Mesenchymal stem cell (in vitro differentiated cells and primary cell): ENCODE measurements at regions not wholly inside any gene's neighbourhood (a gene's known extent, or its start where the extent isn't known, plus 50 kb on each side); places are given as distances from the start of the nearest gene placed in this dataset.
"Not testable (repeated sequence)": the region's sequence is repeated elsewhere in the genome, so short reads cannot be mapped to it uniquely, and the experiment has no call there.

ENCODE experiments used
- DNase-seq: peaks from one replicate; pipeline ENCODE4 v3.0.0-alpha.2; 2013
- H2AFZ ChIP-seq: one replicate; pipeline ENCODE4 v1.6.1; 2013; ENCODE audit warnings: low read depth, mild to moderate bottlenecking, control low read depth, inconsistent platforms, low read length, moderate library complexity
- H2AK5ac ChIP-seq: 2 replicates; pipeline ENCODE4 v1.6.1; 2013; ENCODE audit warnings: low read length, moderate library complexity, mild to moderate bottlenecking, inconsistent platforms; ENCODE audit not compliant: severe bottlenecking
- H2BK120ac ChIP-seq: one replicate; pipeline ENCODE4 v1.6.1; 2013; ENCODE audit warnings: low read depth, mild to moderate bottlenecking, inconsistent platforms, low read length, moderate library complexity
- H2BK12ac ChIP-seq, 2 experiments: one replicate each; pipeline ENCODE4 v1.6.1; 2013; ENCODE audit warnings: inconsistent platforms in 2 of 2, low read length in 2 of 2, mild to moderate bottlenecking in 2 of 2, moderate library complexity in 2 of 2, control low read depth in 1 of 2
- H2BK15ac ChIP-seq: one replicate; pipeline ENCODE4 v1.6.1; 2013; ENCODE audit warnings: mild to moderate bottlenecking, low read depth, inconsistent platforms; ENCODE audit not compliant: poor library complexity, severe bottlenecking
- H2BK5ac ChIP-seq: 2 replicates; pipeline ENCODE4 v1.6.1; 2013; ENCODE audit warnings: low read depth, mild to moderate bottlenecking, low read length, control low read depth, inconsistent platforms; ENCODE audit not compliant: poor library complexity, severe bottlenecking
- H3K14ac ChIP-seq, 2 experiments: one replicate each; pipeline ENCODE4 v1.6.1; 2013; ENCODE audit warnings: inconsistent platforms in 2 of 2, low read length in 2 of 2, control low read depth in 1 of 2, mild to moderate bottlenecking in 1 of 2, moderate library complexity in 1 of 2
- H3K18ac ChIP-seq, 2 experiments: one replicate each; pipeline ENCODE4 v1.6.1; 2013; ENCODE audit warnings: inconsistent platforms in 2 of 2, low read length in 2 of 2, control low read depth in 1 of 2, low read depth in 1 of 2, mild to moderate bottlenecking in 1 of 2
- H3K23ac ChIP-seq, 2 experiments: one replicate each; pipeline ENCODE4 v1.6.1; 2013; ENCODE audit warnings: inconsistent platforms in 2 of 2, low read length in 2 of 2, mild to moderate bottlenecking in 2 of 2, moderate library complexity in 2 of 2, control low read depth in 1 of 2
- H3K27ac ChIP-seq: 2 replicates; pipeline ENCODE4 v1.5.1; 2013; ENCODE audit warnings: mild to moderate bottlenecking, moderate library complexity, low read length, control low read depth, inconsistent platforms; ENCODE audit not compliant: poor library complexity, severe bottlenecking
- H3K27me3 ChIP-seq, 2 experiments: 2 replicates each; pipeline versions ENCODE4 v1.6.1 to v1.7.0; 2013; ENCODE audit warnings: low read length in 2 of 2, mild to moderate bottlenecking in 2 of 2, moderate library complexity in 2 of 2, control low read depth in 1 of 2, inconsistent platforms in 1 of 2; ENCODE audit not compliant: control insufficient read depth in 1 of 2, insufficient read depth in 1 of 2
- H3K36me3 ChIP-seq, 2 experiments: 2 replicates each; pipeline versions ENCODE4 v1.6.1 to v1.7.0; 2013; ENCODE audit warnings: low read length in 2 of 2, control low read depth in 1 of 2, inconsistent platforms in 1 of 2, low read depth in 1 of 2, mild to moderate bottlenecking in 1 of 2; ENCODE audit not compliant: insufficient read depth in 2 of 2, control insufficient read depth in 1 of 2
- H3K4ac ChIP-seq, 2 experiments: one replicate each; pipeline ENCODE4 v1.6.1; 2013; ENCODE audit warnings: inconsistent platforms in 2 of 2, low read length in 2 of 2, mild to moderate bottlenecking in 2 of 2, moderate library complexity in 2 of 2, control low read depth in 1 of 2, low read depth in 1 of 2
- H3K4me1 ChIP-seq: 2 replicates; pipeline ENCODE4 v1.6.1; 2013; ENCODE audit warnings: low read depth, low read length, control low read depth; ENCODE audit not compliant: control insufficient read depth, insufficient read depth
- H3K4me2 ChIP-seq: 2 replicates; pipeline ENCODE4 v1.6.1; 2013; ENCODE audit warnings: low read length, mild to moderate bottlenecking, inconsistent platforms; ENCODE audit not compliant: poor library complexity, severe bottlenecking
- H3K4me3 ChIP-seq, 2 experiments: 2 replicates each; pipeline versions ENCODE4 v1.5.1 to v1.7.0; 2013; ENCODE audit warnings: low read length in 2 of 2, mild to moderate bottlenecking in 2 of 2, control low read depth in 1 of 2, low read depth in 1 of 2; ENCODE audit not compliant: insufficient read depth in 1 of 2
- H3K79me1 ChIP-seq: replicated peaks from 2 replicates; pipeline ENCODE4 v1.6.1; 2013; ENCODE audit warnings: mild to moderate bottlenecking, control low read depth, low read length, inconsistent platforms; ENCODE audit not compliant: poor library complexity, severe bottlenecking
- H3K9ac ChIP-seq: 2 replicates; pipeline ENCODE4 v1.7.0; 2013; ENCODE audit warnings: mild to moderate bottlenecking, low read length, moderate library complexity
- H3K9me3 ChIP-seq: 2 replicates; pipeline ENCODE4 v1.7.0; 2013; ENCODE audit warnings: mild to moderate bottlenecking, low read length; ENCODE audit not compliant: control insufficient read depth
- H4K8ac ChIP-seq: one replicate; pipeline ENCODE4 v1.6.1; 2013; ENCODE audit warnings: inconsistent platforms, mild to moderate bottlenecking, low read length, moderate library complexity
- H4K91ac ChIP-seq: one replicate; pipeline ENCODE4 v1.6.1; 2013; ENCODE audit warnings: mild to moderate bottlenecking, low read length, inconsistent platforms
- WGBS: methylation state at CpG from one replicate; pipeline ENCODE4 v1.1.7; 2013; ENCODE audit warnings: mixed read lengths; 5-methylcytosine and 5-hydroxymethylcytosine counted together

- no peak overlapping the region for H2BK120ac ChIP-seq
- peaks cover 0 to 3% of the 10 kb centered on the region in 2 experiments for H3K36me3 ChIP-seq
- no peak overlapping the region for H3K18ac ChIP-seq
- H3K27ac ChIP-seq, result no peak overlapping the region
- WGBS, result 94% methylated on average over 80 of the region's 80 CpGs
- H3K4me1 ChIP-seq, result peaks cover 2% of the 10 kb centered on the region
- H3K9me3 ChIP-seq, result peaks cover 5% of the 10 kb centered on the region
- H2BK5ac ChIP-seq, result no peak overlapping the region
- H3K9ac ChIP-seq, result no peak overlapping the region
- H2AK5ac ChIP-seq, result no peak overlapping the region
- H3K27me3 ChIP-seq, result no peaks in the 10 kb centered on the region
- no peak for DNase-seq
- no peak overlapping the region for H2BK15ac ChIP-seq
- H2BK12ac ChIP-seq, result no peak overlapping the region
- H3K4me2 ChIP-seq, result no peak overlapping the region
- H3K4ac ChIP-seq, result no peak overlapping the region
- H2AFZ ChIP-seq, result no peak overlapping the region
- no peak overlapping the region for H3K4me3 ChIP-seq
- no peak overlapping the region for H3K14ac ChIP-seq
- no peak overlapping the region for H4K8ac ChIP-seq
- H4K91ac ChIP-seq, result no peak overlapping the region
- H3K79me1 ChIP-seq, result no peaks in the 10 kb centered on the region
- no peak overlapping the region for H3K23ac ChIP-seq
These were observed 949.2 kb downstream of the TUBA3C start for GRCh38 chr13:18232298-18232993.

DNA sequence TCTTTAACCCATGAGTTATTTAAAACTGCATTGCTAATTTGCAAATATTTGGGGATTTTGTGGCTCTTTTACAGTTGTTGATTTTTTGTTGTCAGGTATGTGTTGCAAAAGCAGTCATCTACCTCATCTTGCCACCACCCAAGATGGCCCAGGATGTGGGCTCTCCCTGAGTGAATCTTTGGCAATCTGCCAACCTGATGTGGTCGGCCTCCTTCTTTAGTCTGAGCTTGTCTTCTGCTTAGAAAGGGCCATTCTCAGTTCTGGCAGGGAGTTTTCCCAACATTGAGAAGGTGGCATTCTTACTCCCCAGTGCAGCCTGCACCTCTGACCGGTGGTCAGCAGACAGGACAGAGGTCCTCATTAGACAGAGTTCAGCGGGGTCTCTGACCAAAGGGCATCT is 957.2 kb downstream of the TUBA3C start:
- not testable (repeated sequence) for H3K79me1 ChIP-seq, H2AFZ ChIP-seq, H3K27me3 ChIP-seq, H3K9ac ChIP-seq, H4K91ac ChIP-seq, H3K4me2 ChIP-seq, H2BK5ac ChIP-seq, DNase-seq, H3K23ac ChIP-seq, H3K27ac ChIP-seq, H4K8ac ChIP-seq, H2AK5ac ChIP-seq, H2BK15ac ChIP-seq, H3K14ac ChIP-seq, H2BK120ac ChIP-seq, H3K36me3 ChIP-seq, H3K4ac ChIP-seq, H3K9me3 ChIP-seq, H2BK12ac ChIP-seq, H3K4me3 ChIP-seq, H3K4me1 ChIP-seq, H3K18ac ChIP-seq
- 53% methylated on average over 3 of the region's 3 CpGs for WGBS

- not testable (repeated sequence) for H4K91ac ChIP-seq, H4K8ac ChIP-seq, H3K4me1 ChIP-seq, H2AFZ ChIP-seq, H3K36me3 ChIP-seq, H3K4me3 ChIP-seq, H3K4me2 ChIP-seq, H3K79me1 ChIP-seq, H3K9ac ChIP-seq, H3K27ac ChIP-seq, H3K4ac ChIP-seq, H3K27me3 ChIP-seq, DNase-seq, H3K9me3 ChIP-seq, H3K14ac ChIP-seq, H3K18ac ChIP-seq, H2AK5ac ChIP-seq, H3K23ac ChIP-seq, H2BK5ac ChIP-seq, H2BK15ac ChIP-seq, H2BK120ac ChIP-seq, H2BK12ac ChIP-seq
These were observed 966.9 kb downstream of the TUBA3C start for GRCh38 chr13:18214689-18215088.

DNA sequence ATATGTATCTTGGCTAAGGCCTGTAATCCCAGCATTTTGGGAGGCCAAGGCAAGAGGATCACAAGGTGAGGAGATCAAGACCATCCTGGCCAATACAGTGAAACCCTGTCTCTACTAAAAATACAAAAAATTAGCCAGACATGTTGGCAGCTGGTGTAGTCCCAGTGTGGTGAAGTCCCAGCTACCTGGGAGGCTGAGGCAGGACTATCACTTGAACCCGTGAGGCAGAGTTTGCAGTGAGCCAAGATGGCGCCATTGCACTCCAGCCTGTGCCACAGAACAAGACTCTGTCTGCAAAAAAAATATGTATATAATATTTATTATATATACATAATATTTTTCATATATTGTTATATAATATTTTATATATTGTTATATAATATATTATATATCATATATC is 968.1 kb downstream of the TUBA3C start:
- not testable (repeated sequence) for H3K27ac ChIP-seq, H3K14ac ChIP-seq, H3K4me2 ChIP-seq, DNase-seq, H2BK120ac ChIP-seq, H4K8ac ChIP-seq, H3K18ac ChIP-seq, H3K4me3 ChIP-seq, H3K79me1 ChIP-seq, H3K4me1 ChIP-seq, H3K23ac ChIP-seq, H2BK15ac ChIP-seq, H3K9ac ChIP-seq, H4K91ac ChIP-seq, H2AFZ ChIP-seq, H3K9me3 ChIP-seq, H3K27me3 ChIP-seq, H3K4ac ChIP-seq, H2AK5ac ChIP-seq, H3K36me3 ChIP-seq, H2BK12ac ChIP-seq
- peak overlapping the region; percentile 69 for H2BK5ac ChIP-seq
- 60% methylated on average over 1 of the region's 2 CpGs for WGBS
